ENCODE measurements at regions not wholly inside any gene's neighbourhood (a gene's known extent, or its start where the extent isn't known, plus 50 kb on each side); places are given as distances from the start of the nearest gene placed in this dataset.

DNA sequence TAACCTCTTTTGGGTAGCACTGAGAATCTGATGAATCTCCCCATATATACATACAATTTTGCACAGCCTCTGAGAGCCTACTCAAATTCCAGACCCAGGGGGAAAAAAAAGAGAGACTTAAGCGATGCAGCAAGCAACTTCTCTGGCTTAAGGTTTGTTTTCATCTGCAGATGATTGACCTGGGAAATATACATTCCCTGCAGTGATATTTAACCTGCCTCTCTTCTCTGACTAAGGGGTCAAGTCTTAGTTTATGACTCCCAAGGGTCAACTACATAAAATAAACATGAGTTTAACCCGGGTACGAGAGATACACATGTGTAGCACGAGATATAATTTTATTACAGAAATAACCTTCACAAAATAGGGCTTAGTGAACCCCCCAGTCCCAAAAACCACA, 737.8 kb downstream of the TUSC7 start:
- H3K27ac Mint-ChIP-seq = no peak overlapping the region
- no peak for DNase-seq
- ChIA-PET CTCF (no interaction called here), POLR2A (no interaction called here)
- no peaks in the 10 kb centered on the region for H3K36me3 Mint-ChIP-seq
- intact Hi-C loops (cut with micrococcal nuclease) = no loop called here
- H3K4me3 Mint-ChIP-seq = no peak overlapping the region
- no peaks in the 10 kb centered on the region for H3K9me3 Mint-ChIP-seq
- no peaks in the 10 kb centered on the region for H3K27me3 Mint-ChIP-seq
- no peaks in the 10 kb centered on the region for H3K4me1 Mint-ChIP-seq (ENCODE audit: low read depth)

DNA sequence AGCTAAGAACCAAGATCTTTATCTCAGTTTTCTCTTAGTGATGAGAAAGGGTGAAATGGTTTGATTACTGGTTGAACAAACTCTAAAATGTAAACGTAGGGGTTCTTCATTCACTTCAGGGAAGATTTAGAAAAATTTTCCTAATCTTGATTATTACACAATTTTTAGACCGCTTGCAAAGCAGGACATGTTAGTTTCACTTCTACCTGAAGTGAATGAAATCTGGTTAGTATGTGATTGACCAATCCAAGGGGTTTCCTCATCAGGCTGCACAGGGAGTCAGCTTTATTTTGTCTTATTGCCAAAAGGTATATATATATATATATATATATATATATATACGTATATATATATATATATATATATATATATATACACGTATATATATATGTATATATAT, 740.4 kb downstream of the TUSC7 start:
- H3K27me3 Mint-ChIP-seq = no peaks in the 10 kb centered on the region

DNA sequence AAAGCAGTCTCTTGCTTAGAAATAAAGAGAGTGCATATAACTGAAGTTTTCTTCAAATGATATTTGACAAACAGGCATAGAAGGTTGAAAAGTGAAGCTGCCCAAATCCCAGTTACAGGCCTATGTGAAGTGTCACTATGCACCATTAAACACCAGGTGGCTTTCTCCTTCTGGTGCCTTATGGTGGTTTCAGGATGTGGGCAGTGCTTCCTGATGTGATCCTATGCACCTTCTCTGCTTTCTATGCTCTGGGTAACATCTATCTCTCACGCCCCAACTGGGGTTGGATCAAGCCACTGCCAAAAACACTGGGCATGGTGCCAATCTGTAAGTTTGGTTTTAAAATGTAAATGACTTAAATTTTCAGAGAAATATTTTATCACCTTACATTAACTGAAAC, 744.7 kb downstream of the TUSC7 start:
- no peaks in the 10 kb centered on the region for H3K27me3 Mint-ChIP-seq

More for the DNA sequence above, 740.4 kb downstream of the TUSC7 start:
- POLR2A ChIA-PET = no interaction called here
- Mint-ChIP-seq H3K9me3 (no peaks in the 10 kb centered on the region), H3K4me3 (no peak overlapping the region), H3K36me3 (no peaks in the 10 kb centered on the region), H3K27ac (no peak overlapping the region), H3K4me1 (ENCODE audit: low read depth) (no peaks in the 10 kb centered on the region)
- CTCF ChIA-PET = no interaction called here
- intact Hi-C loops (cut with micrococcal nuclease) = no loop called here
- DNase-seq = no peak

GRCh38 chr3:117454908-117455307, 745.3 kb downstream of the TUSC7 start:
- no peak overlapping the region for H3K4me3 Mint-ChIP-seq
- POLR2A ChIA-PET = no interaction called here
- H3K27me3 Mint-ChIP-seq = no peaks in the 10 kb centered on the region
- no peaks in the 10 kb centered on the region for H3K4me1 Mint-ChIP-seq (ENCODE audit: low read depth)
- intact Hi-C loops (cut with micrococcal nuclease) = no loop called here
- H3K36me3 Mint-ChIP-seq = no peaks in the 10 kb centered on the region
- CTCF ChIA-PET = no interaction called here
- no peak for DNase-seq
- H3K27ac Mint-ChIP-seq = no peak overlapping the region
- no peaks in the 10 kb centered on the region for H3K9me3 Mint-ChIP-seq

More for the DNA sequence above, 744.7 kb downstream of the TUSC7 start:
- Mint-ChIP-seq H3K4me1 (ENCODE audit: low read depth) (no peaks in the 10 kb centered on the region), H3K36me3 (no peaks in the 10 kb centered on the region), H3K27ac (no peak overlapping the region), H3K4me3 (no peak overlapping the region), H3K9me3 (no peaks in the 10 kb centered on the region)
- ChIA-PET POLR2A (no interaction called here), CTCF (no interaction called here)
- intact Hi-C loops (cut with micrococcal nuclease) = no loop called here
- no peak for DNase-seq

- Mint-ChIP-seq H3K27me3 (no peaks in the 10 kb centered on the region), H3K27ac (no peak overlapping the region), H3K9me3 (no peaks in the 10 kb centered on the region), H3K4me3 (no peak overlapping the region), H3K4me1 (ENCODE audit: low read depth) (no peaks in the 10 kb centered on the region), H3K36me3 (no peaks in the 10 kb centered on the region)
- POLR2A ChIA-PET = no interaction called here
- intact Hi-C loops (cut with micrococcal nuclease) = no loop called here
- no peak for DNase-seq
- CTCF ChIA-PET = no interaction called here
Measured at GRCh38 chr3:117455782-117456181, 746.2 kb downstream of the TUSC7 start.

GRCh38 chr3:117463276-117464115, 753.9 kb downstream of the TUSC7 start:
- H3K36me3 Mint-ChIP-seq = no peaks in the 10 kb centered on the region
- no peak overlapping the region for H3K27ac Mint-ChIP-seq
- H3K27me3 Mint-ChIP-seq = no peaks in the 10 kb centered on the region
- no peak overlapping the region for H3K4me3 Mint-ChIP-seq
- ChIA-PET CTCF (no interaction called here), POLR2A (no interaction called here)
- H3K4me1 Mint-ChIP-seq (ENCODE audit: low read depth) = no peaks in the 10 kb centered on the region
- intact Hi-C loops (cut with micrococcal nuclease) = no loop called here
- no peak for DNase-seq
- H3K9me3 Mint-ChIP-seq = peaks cover 2% of the 10 kb centered on the region

GRCh38 chr3:117471831-117472230, 762.3 kb downstream of the TUSC7 start:
- no peak overlapping the region for H3K4me3 Mint-ChIP-seq
- no peaks in the 10 kb centered on the region for H3K27me3 Mint-ChIP-seq
- no peak for DNase-seq
- POLR2A ChIA-PET = no interaction called here
- no peaks in the 10 kb centered on the region for H3K9me3 Mint-ChIP-seq
- CTCF ChIA-PET = no interaction called here
- H3K4me1 Mint-ChIP-seq (ENCODE audit: low read depth) = no peaks in the 10 kb centered on the region
- intact Hi-C loops (cut with micrococcal nuclease) = no loop called here
- H3K27ac Mint-ChIP-seq = no peak overlapping the region
- no peaks in the 10 kb centered on the region for H3K36me3 Mint-ChIP-seq

DNA sequence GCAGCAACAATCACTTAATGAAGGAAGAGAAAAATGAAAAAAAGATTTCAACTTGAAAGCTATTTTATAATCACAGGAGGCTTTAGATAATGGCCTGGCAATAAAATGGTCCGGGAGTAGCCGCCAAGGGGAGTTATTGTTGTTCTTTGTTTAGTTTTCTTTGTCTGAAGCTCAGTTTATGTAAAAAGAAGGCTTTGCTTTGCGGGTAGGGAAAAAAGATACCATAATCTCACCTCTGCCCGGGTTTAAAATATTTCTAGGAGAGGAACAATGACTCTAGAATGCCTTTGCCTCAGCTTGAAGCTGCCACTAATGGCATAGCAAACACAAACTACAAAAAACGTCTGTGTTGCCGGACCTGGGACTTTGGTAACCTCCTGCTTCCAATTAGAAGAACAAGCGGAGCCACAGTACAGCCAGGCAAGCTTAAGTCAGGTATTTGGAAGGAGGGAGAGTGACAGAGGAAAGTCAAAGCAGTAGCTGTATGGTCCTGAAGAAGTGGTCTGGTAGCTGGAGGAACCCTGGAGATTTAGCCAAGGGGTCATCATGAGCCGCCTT, 764.5 kb downstream of the TUSC7 start:
- H3K4me1 Mint-ChIP-seq (ENCODE audit: low read depth) = no peaks in the 10 kb centered on the region
- H3K27me3 Mint-ChIP-seq = no peaks in the 10 kb centered on the region
- CTCF ChIA-PET = no interaction called here

GRCh38 chr3:117476572-117476971, 767.0 kb downstream of the TUSC7 start:
- Mint-ChIP-seq H3K4me3 (no peak overlapping the region), H3K36me3 (no peaks in the 10 kb centered on the region)

More for the DNA sequence above, 764.5 kb downstream of the TUSC7 start:
- intact Hi-C loops (cut with micrococcal nuclease) = no loop called here
- no peaks in the 10 kb centered on the region for H3K9me3 Mint-ChIP-seq
- no peaks in the 10 kb centered on the region for H3K36me3 Mint-ChIP-seq
- H3K4me3 Mint-ChIP-seq = no peak overlapping the region
- POLR2A ChIA-PET = no interaction called here
- DNase-seq = no peak
- no peak overlapping the region for H3K27ac Mint-ChIP-seq

GRCh38 chr3:117477214-117477755, 767.7 kb downstream of the TUSC7 start:
- DNase-seq = no peak
- H3K36me3 Mint-ChIP-seq = no peaks in the 10 kb centered on the region
- H3K4me1 Mint-ChIP-seq (ENCODE audit: low read depth) = no peaks in the 10 kb centered on the region
- H3K4me3 Mint-ChIP-seq = no peak overlapping the region
- ChIA-PET CTCF (no interaction called here), POLR2A (no interaction called here)
- H3K9me3 Mint-ChIP-seq = no peaks in the 10 kb centered on the region
- intact Hi-C loops (cut with micrococcal nuclease) = no loop called here
- no peaks in the 10 kb centered on the region for H3K27me3 Mint-ChIP-seq
- H3K27ac Mint-ChIP-seq = no peak overlapping the region

More at GRCh38 chr3:117476572-117476971, 767.0 kb downstream of the TUSC7 start:
- H3K9me3 Mint-ChIP-seq = no peaks in the 10 kb centered on the region
- H3K27me3 Mint-ChIP-seq = no peaks in the 10 kb centered on the region
- CTCF ChIA-PET = no interaction called here
- H3K27ac Mint-ChIP-seq = no peak overlapping the region
- no peaks in the 10 kb centered on the region for H3K4me1 Mint-ChIP-seq (ENCODE audit: low read depth)
- no peak for DNase-seq
- POLR2A ChIA-PET = no interaction called here
- intact Hi-C loops (cut with micrococcal nuclease) = no loop called here

- H3K36me3 Mint-ChIP-seq = no peaks in the 10 kb centered on the region
- no peaks in the 10 kb centered on the region for H3K27me3 Mint-ChIP-seq
- CTCF ChIA-PET = no interaction called here
- no peak for DNase-seq
- POLR2A ChIA-PET = no interaction called here
- no peak overlapping the region for H3K4me3 Mint-ChIP-seq
- H3K9me3 Mint-ChIP-seq = peaks cover under 1% of the 10 kb centered on the region
- H3K27ac Mint-ChIP-seq = no peak overlapping the region
- no peaks in the 10 kb centered on the region for H3K4me1 Mint-ChIP-seq (ENCODE audit: low read depth)
- intact Hi-C loops (cut with micrococcal nuclease) = no loop called here
Measured at GRCh38 chr3:117479095-117479494, 769.5 kb downstream of the TUSC7 start.

DNA sequence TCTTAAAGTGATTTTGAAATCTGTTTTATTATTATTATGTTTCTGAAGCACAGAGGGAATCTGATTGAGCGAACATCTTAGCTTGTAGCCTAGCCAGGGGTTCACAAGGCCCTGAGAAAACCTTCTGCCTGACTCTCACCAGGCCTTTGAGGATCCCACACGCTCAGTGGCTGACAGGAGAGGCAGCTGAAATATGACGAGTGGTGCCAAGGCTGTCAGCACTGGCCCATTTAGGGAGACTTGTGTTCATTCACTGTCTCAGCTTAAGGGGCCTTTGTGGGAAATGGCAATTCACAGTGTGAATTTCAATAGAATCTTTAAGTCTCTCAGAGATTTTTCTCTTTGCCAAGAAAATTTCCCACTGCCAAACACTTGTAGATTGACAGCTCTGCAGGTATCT, 770.9 kb downstream of the TUSC7 start:
- intact Hi-C loops (cut with micrococcal nuclease) = no loop called here
- H3K4me3 Mint-ChIP-seq = no peak overlapping the region
- H3K9me3 Mint-ChIP-seq = peaks cover 3% of the 10 kb centered on the region
- H3K4me1 Mint-ChIP-seq (ENCODE audit: low read depth) = no peaks in the 10 kb centered on the region
- CTCF ChIA-PET = no interaction called here
- DNase-seq = no peak
- no peaks in the 10 kb centered on the region for H3K27me3 Mint-ChIP-seq
- H3K27ac Mint-ChIP-seq = no peak overlapping the region
- H3K36me3 Mint-ChIP-seq = no peaks in the 10 kb centered on the region
- POLR2A ChIA-PET = no interaction called here

DNA sequence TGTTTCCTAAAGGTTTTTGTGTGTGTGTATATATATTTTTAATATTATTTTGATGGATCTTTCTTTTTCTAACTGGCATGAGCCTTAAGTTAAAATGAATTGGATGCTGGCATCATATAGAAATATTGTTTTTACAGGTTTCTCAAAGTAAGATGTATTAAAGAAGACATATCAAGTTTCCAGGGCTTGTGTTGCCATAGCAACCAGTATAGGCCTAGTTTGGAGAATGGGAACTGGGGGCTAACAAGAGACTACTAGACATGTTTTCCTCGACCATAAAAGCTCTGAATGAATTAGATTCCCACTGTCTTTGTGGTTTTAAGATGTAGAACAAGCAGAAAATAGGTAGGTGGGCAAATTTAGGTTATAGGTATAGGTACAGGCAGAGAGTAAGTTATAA, 771.4 kb downstream of the TUSC7 start:
- no peak overlapping the region for H3K27ac Mint-ChIP-seq
- H3K9me3 Mint-ChIP-seq = peaks cover 3% of the 10 kb centered on the region
- DNase-seq = no peak
- CTCF ChIA-PET = no interaction called here
- H3K27me3 Mint-ChIP-seq = no peaks in the 10 kb centered on the region
- POLR2A ChIA-PET = no interaction called here
- H3K36me3 Mint-ChIP-seq = no peaks in the 10 kb centered on the region
- H3K4me1 Mint-ChIP-seq (ENCODE audit: low read depth) = no peaks in the 10 kb centered on the region
- intact Hi-C loops (cut with micrococcal nuclease) = no loop called here
- H3K4me3 Mint-ChIP-seq = no peak overlapping the region
